ENCODE measurements at regions not wholly inside any gene's neighbourhood (a gene's known extent, or its start where the extent isn't known, plus 50 kb on each side); places are given as distances from the start of the nearest gene placed in this dataset.

DNA sequence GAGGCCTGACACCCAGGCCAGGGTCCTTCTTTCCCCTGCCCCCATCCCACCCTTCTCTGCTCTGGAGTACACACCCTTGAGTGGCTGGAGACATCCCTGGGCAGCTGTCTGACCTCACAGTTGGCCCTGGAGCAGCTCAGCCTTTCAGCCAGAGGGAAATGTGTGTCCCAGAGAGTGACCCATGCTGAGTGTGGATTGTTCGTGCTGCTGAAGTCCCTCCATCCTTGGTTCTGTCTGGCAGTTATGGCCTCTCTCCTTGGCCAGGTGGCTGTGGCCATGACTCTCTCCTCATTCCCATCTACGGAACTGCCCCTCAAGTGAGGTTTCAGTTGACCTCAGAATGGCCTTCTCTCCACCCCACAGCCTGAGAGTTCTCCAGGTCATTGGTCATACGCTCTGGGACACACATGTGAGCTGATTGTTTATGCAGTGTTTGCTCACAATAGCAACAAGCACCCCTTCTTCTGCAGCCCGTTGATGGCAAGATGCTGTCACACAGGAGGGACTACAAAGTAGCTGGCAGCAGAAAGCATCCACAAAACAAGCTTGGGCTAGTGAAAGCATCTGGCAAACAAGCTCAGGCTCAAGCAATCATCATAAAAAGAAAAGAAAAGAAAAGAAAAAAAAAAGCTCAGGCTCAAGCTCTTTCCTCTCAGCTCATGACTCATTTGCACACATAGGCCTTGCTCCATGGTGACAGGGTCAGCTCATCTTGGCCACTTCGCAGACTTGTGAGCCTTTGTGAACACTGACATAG, 55.3 kb upstream of the ITGA11 start:
- no peak for TF ChIP-seq POLR2A (IDR thresholded peaks at IDR 0.05)
- TF ChIP-seq, protein P1, sequence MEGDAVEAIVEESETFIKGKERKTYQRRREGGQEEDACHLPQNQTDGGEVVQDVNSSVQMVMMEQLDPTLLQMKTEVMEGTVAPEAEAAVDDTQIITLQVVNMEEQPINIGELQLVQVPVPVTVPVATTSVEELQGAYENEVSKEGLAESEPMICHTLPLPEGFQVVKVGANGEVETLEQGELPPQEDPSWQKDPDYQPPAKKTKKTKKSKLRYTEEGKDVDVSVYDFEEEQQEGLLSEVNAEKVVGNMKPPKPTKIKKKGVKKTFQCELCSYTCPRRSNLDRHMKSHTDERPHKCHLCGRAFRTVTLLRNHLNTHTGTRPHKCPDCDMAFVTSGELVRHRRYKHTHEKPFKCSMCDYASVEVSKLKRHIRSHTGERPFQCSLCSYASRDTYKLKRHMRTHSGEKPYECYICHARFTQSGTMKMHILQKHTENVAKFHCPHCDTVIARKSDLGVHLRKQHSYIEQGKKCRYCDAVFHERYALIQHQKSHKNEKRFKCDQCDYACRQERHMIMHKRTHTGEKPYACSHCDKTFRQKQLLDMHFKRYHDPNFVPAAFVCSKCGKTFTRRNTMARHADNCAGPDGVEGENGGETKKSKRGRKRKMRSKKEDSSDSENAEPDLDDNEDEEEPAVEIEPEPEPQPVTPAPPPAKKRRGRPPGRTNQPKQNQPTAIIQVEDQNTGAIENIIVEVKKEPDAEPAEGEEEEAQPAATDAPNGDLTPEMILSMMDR (IDR thresholded peaks at IDR 0.05 in 4 of 5, conservative IDR thresholded peaks at IDR 0.05 in 1 of 5) = no peak
